Limb (tissue), 2 donors: ENCODE measurements at regions not wholly inside any gene's neighbourhood (a gene's known extent, or its start where the extent isn't known, plus 50 kb on each side); places are given as distances from the start of the nearest gene placed in this dataset.

Experiments used
- DNase-seq, 2 donors: peaks; one replicate each; pipeline ENCODE4 v3.0.0-alpha.2; 2016; ENCODE audit errors: extremely low spot score in 2 of 2

DNA sequence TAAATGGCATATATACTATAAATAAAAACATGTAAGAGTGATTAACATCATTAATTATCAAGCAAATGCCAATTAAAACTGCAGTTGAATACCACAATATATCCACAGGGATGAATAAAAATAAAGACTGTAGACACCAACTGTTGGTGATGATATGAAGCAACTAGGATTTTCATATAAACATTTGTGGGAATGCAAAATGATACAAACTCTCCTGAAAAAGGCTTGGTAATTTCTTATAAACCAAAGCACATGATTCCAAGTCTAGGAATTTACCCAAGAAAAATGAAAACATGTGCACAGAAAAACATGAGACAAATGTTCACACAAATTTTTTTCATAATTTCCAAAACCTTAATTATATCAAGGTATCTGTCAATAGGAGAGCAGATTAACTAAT, 448.1 kb downstream of the ETV1 start:
- DNase-seq, result no peak

DNA sequence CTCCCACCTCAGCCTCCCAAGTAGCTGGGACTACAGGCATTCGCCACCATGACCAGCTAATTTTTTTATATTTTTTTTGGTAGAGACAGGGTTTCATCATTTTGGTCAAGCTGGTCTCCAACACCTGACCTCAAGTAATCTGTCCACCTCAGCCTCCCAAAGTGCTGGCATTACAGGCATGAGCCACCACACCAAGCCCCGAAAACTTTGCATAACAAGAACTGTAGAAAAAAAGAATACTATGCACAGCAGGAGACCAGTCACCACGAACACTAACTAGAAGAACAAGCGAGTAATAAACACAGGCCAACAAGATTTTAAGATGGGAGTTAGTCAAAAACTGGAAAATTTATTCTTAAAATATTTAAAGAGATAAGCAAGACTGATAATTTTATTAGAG, 447.0 kb downstream of the ETV1 start:
- DNase-seq, result no peak

DNA sequence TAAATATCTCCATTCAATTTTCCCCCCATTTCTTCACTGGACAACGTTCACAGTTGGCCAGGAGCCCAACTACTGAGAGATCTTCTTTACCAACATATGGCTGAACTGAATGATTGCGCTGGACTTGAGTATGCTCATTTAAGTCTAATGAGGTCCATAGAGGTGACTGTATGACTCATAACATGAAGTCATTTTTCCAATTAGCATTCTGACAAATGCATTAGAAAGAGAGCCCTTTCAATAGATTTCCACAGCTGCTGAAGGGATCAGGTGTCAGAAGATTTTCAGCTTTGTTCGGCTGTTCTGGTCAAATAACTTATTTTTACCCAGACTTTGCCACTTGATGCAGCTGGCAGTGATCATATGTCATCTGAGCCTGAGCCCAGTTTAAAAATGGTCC, 438.0 kb downstream of the ETV1 start:
- peak in 1 of 2 donors; percentile 57 for DNase-seq

DNA sequence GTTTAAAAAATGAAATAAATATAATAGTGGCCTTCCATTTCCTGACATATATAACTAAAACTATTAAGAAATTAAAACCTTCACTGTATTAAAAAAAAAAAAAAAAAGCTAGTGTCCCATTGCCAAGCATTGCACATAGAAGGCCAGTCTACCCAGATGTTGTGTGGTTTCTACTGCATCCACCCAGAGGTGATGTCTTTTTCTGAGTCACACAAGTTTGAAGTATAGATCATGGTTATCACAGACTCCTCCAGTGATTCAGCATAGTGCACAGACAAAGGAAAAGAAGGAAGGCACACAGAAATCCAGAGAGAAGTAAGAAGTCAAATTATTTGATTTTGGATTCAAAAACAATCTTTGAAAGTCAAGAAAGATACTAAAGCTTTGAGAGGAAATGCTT, 429.0 kb downstream of the ETV1 start:
- DNase-seq, result no peak

DNA sequence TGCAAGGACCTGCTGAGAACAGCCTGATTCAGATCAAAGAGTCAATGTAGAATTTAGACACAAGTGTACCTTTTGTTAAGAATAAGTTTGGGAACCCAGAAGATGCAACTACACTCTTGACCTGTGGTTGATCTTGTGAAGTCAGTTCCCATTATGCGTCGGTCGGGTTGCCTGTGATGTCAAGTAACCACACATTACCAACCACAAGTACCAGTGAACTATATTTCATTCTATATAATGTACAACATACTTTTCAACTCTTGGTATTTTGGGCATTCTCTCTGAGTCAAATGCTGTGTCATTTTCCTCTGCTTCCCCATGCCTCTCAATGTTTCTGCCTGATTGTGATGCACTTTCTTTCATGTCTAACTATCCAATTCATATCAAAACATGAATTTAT, 426.2 kb downstream of the ETV1 start:
- DNase-seq, result no peak

DNA sequence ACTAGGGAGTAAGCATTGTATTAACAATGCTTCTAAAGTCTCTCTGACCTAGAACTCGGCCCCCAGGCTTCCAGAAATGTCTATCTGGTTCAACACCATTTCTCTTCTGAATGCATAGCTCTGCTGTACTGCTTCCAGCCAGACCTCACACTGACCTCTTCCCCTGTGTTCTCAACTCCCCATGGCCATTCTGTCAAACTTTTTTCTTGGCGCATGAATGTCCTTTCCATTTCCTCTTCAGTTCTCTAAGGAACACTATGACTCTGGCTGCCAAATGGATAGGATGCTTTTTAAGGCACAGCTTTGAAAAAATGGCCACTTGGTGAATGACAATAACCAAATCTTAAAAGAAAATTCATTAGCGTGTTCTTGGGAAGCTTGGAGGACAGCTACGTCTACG, 425.8 kb downstream of the ETV1 start:
- no peak for DNase-seq

DNA sequence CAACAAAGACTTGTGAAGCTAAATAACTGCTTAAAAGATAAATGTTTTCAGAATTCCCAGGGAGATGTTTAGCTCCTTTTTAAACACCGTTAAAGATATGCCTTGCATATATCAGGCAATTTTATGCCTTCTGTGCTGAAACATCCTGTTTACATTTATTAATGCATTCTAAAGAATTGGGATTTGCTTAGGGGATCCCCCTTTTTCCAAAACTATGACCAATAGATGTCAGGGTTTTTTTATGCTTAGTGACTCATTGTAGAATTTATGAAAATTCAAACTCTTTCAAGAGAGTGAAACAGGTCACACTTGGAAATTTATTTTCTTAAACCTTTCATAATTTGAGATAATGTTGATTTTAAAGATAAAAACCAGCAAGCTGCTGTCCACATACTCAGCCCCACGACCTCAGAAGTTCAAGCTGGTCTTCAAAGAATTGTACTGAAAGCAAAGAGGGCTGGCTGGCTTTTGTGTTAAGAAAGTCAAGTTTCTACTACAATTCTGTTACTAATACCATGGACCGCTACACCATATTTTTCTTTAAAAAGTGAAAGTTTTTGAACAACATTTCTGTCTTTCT, 411.8 kb downstream of the ETV1 start:
- no peak for DNase-seq

DNA sequence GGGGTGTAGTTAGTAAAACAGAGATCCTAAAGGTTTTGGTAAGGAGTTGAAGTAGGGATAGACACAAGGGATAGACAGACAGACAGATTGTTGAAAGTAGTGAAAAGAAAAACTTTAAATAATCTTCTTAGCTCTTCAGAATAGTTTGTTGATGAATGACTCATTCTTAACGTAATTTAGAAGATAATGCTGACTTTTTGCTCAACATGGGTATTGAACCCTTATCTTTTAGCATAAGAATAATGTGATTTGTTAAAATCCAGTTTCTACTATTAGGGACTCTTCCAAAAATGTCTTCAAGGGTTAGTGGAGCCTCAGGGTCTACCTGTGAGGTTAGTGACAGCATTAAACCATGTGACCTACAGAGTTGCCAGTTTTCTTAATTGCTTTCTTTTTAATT, 411.2 kb downstream of the ETV1 start:
- DNase-seq, result no peak

DNA sequence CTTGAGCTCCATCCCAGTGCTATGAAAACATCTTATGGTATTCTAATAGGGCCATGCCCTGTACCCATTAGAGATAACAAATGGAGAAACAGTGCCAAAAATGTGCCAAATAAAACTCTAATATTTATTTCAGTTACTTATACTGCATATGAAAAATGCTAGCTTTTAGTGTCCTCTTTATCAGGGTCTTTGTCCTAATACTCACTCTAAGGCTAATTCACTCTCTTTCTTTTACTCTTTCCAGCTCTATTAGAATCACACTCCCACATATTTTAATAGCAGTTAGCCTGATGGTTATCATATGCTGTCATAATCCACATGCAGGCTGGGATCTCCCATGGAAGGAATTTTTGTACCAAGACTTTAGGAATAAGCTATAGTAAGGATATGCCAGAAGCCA, 408.4 kb downstream of the ETV1 start:
- no peak for DNase-seq

DNA sequence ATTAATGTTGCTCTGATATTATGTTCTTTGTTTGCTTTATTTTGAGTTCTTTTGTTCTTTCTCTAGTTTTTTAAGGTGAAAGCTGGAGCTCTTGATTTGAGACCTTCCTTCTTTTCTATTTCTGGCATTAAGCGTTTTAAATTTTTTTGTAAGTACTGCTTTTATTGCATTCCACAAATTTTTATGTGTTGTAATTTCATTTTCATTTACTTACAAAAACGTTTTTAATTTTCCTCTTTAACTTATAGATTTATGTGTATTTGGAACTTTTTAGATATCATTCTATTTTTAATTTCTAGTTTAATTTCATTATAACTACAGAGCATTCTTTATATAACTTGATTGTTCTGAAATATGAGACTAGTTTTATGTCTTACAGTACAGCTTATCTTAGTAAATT, 395.6 kb downstream of the ETV1 start:
- DNase-seq, result no peak

DNA sequence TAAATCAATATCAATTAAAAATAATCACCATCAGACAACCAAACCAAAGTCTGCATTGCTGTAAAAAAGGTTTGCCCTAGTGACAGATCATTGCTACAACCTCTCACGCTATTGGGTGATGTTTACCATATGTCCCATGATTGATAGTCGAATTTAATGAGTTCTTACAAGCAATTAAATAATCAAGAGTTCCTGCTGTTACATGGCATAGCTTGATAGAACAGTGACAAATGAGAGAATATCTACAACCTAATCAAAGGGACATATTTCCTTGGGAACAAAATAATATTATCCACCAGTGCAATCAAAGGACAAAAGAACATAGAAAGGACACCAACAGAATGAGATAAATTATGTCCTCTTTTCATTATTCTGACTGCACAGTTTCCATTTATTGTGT, 387.4 kb downstream of the ETV1 start:
- DNase-seq, result no peak

DNA sequence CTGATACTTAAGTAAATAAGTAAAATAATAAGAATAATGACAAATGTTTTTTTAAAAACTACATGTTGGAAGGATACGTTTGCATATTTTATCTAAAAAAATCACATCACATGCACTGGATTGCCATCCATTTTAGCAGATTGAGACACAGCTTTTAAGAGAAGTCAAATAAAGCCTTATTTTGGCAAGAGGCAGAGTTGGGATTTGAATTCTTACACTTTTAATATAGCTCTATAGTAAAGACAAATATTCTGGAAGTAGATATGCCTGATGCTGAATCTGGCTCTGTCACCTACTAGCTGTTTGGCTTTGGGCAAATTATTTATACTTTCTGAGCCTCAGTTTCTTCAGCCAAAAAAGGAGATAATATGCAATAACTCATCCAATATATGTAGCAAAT, 386.4 kb downstream of the ETV1 start:
- no peak for DNase-seq

DNA sequence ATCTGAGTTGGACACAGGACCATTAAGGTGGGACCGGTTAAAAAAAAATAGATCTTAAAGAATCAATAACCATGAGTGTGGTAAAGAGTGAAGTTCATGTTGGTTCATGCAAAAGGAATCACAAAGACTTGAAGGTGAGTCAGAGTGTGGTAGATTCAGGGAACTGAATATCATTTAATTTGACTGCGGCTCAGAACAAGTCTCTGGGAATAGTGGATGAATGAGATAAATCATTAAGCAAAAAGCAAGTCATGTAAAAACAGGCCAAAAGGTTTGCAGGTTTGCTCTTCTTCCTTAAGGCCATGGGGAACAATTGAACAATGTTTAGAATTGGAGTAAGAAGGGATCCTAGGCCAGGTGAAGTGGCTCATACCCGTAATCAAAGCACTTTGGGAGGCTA, 385.8 kb downstream of the ETV1 start:
- DNase-seq, result no peak

DNA sequence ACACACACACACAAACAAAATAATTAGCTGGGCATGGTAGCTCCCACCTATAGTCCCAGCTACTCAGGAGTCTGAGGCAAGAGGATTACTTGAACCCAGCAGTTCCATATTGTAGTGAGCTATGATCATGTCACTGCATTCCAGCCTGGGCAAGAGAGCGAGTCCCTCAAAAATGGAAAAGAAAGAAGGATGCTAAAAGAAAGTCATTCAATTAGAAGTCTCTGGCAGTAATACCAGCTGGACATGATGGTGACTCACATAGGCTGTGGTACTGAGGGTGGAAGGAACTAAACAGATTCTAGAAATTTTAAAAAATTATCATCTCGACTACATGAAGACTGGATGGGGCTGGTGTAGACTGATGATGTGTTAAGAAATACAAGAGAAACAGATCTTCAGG, 385.3 kb downstream of the ETV1 start:
- no peak for DNase-seq

DNA sequence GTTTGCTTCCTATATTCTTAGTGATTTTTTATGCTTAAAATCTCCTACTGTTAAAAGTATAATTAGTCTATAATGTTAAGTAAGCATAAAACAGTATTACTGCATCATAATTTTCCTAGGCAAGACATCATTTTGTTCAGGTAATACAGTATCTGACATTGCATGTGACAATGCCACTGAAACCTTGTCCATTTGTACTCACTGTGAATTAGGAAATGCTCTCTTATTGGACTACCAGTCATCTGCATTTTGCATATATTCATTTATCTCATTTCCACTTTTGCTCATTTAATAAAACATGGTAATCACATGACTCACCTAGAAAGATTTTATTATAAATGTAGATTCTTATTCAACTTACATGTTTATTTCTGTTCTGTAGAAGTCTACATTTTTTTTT, 379.1 kb downstream of the ETV1 start:
- DNase-seq, result no peak

DNA sequence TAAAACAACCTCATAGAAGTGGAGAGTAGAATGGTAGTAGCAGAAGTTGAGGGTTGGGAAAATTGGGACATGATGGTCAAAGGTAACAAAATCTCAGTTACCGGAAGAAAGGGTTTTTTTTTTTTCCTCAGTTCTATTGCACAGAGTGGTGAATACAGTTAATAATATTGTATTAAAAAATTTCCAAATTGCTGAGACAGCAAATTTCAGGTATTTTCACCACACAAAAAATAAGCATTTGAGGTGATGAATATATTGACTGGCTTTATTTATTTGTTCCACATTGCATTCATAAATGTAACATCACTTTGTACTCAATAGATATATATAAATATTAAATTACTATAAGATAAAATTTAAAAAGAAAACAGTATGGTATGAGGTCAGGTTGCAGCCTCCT, 373.8 kb downstream of the ETV1 start:
- DNase-seq, result no peak

DNA sequence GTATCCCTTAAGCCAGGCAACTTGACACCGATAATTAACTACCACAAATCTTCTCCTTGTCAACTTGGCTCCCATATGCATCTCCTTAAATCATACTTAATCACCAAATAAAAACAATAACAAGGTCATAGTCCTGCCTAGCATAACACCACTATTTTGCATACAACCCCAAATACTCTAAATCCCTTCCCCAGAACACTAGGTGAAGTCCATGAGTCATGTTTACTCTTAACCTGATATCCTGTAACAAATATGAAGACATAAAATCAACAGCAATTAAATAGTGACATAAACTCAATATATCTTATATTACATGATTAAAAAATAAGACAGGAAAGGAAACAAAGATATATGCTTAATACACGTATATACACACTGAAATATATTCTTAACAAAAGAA, 362.0 kb downstream of the ETV1 start:
- no peak for DNase-seq

DNA sequence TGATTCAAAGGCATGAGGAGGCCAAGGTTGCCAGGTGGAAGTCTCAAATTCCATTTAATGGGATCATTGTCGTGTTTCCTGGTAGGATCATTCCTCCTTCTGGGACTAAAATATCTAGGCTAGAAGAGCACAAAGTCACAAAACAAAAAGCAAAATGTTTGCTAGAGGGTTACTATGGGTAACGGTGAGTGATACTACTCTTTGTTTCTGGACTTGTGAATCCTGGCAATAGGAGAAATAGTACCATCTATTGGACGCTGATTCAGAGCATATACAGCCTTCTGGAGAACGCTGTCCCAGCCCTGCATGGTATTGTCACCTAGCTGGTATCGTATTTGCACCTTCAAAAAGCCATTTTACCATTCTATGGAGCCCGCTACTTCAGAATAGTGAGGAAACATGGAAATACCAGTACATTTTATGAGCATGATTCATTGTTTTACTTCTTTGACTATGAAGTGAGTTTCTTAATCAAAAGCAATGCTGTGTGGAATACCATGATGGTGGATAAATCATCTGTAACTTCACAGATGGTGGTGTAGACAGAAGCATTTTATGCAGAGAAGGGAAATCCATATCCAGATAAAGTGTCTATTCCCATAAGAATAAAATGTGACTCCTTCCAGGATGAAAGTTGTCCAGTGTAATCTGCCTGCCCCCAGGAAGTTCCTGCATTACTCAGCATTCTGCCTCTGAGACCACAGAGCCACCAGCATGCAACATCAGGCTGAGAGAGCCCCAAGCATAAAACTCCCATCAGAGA, 361.0 kb downstream of the ETV1 start:
- no peak for DNase-seq

DNA sequence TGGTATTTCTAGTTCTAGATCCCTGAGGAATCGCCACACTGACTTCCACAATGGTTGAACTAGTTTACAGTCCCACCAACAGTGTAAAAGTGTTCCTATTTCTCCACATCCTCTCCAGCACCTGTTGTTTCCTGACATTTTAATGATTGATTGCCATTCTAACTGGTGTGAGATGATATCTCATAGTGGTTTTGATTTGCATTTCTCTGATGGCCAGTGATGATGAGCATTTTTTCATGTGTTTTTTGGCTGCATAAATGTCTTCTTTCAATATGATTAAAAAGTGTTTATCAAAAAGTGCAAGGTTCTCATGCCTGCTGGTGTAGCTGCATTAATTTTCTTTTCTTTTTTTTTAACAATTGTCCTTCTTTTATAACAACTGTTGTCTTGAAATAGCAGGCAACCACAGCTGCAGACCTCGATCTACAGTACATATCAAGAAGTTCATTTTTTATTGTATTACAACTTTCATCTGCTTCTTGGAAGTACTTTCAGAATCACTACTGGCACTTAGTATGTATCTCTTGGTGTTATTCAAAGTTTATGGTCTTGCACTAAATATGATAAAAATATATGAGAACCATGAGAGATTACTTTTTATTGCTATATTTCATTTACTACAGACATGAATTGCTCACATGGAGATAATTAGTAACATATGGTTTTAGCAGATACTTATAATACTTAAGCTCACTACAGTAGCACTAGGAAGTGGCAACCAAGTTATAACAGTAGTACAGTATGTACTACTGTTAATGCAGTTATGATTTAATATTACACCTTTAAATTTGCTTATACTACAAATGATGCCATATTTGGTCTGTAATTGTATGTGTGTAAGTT, 358.0 kb downstream of the ETV1 start:
- peak in 1 of 2 donors; percentile 4 for DNase-seq

DNA sequence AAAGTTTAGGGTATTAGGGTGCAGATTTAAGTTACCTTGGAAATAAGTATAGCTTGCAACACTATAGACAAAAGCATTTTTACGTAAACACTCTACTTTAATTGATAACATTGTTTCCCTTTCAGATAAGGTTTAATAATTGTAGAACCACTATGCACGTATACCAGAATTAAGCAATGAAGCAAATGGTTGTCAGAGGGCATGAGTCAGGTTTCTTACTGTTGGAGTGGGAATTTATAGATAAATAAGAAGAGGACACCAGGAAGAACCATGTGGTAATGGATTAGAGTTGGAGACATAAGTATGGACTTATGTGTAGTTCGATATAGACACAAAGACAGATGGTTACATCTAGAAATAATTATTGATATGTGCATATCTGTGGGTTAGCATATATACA, 355.6 kb downstream of the ETV1 start:
- no peak for DNase-seq

DNA sequence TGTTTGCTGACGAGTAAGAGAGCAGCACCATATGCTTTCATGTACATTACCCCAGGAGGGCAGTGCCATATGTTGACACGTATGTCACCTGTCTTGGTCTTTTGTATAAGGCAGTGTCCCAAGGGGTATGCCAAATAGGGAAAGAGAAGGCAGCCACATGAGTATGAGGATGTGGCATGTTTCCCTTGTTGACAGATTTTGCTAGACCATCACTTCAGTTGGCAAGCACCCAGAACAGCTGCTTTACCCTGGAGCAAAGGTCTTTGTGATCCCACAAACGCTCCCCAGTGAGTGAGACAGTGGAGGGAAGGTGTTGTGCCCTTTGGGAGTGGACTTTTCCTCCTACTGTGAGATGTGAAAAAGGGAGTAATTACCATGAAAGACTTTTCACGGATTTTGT, 350.1 kb downstream of the ETV1 start:
- DNase-seq, result no peak

DNA sequence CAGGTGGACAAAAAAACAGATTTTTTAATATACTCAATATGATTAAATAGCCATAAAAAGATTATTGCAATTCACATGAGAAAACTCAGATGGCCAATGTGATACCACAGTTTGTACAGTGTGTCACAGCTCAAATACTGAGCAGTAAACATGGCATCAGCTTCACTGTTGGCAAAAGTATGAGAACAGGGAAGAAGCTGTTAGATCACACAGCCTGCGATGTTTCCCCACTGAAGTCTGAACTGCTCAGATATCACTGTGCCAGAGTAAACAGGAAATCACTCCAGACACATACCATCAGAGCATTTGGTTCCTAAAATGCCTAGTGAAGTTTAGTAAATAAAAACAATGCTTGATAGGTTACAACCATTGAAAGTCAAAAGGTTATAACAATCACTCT, 347.8 kb downstream of the ETV1 start:
- DNase-seq, result peak in 1 of 2 donors; percentile 30

DNA sequence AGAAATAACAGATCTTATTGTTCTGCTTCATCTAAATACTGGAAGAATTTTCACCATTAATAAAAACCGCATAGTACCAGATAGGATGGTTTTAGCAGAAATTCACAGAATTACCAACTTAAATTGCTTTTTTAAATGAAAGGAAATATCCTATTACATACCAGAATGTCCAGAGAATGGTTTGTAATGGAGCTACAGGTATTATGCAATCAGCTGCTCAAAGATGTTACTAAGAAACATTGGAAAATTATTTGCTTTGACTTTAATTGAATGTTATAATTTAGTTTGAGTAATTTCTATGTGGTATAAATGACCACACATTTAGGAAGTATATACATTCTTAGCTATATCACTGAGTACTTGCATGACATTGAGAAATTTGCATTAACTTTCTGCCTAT, 338.3 kb downstream of the ETV1 start:
- DNase-seq, result no peak
